Brain pericyte (primary cell): ENCODE measurements at regions not wholly inside any gene's neighbourhood (a gene's known extent, or its start where the extent isn't known, plus 50 kb on each side); places are given as distances from the start of the nearest gene placed in this dataset.

Experiments used
- DNase-seq: peaks from one replicate; pipeline ENCODE4 v3.0.0-alpha.2; 2012; ENCODE audit warnings: low read depth, low spot score

DNA sequence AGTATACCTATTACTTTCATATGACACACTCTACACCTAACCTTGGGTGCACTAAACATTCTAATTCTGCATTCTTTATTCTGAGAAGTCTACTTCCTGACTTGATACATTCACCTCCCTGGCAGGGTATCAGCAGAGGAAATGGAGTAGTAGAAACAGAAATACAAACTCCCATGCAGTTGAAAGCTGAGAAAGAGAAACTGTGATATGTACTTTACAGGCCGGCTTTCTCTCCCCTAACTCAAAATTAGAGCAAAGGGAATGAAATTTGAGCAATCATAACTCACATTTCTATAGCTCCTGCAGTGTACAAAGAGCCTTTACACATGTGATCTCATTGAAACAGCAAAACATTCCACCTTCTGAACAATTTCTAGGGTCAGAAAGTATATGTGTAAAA lies 135.5 kb upstream of the COL8A1 start:
- no peak for DNase-seq

DNA sequence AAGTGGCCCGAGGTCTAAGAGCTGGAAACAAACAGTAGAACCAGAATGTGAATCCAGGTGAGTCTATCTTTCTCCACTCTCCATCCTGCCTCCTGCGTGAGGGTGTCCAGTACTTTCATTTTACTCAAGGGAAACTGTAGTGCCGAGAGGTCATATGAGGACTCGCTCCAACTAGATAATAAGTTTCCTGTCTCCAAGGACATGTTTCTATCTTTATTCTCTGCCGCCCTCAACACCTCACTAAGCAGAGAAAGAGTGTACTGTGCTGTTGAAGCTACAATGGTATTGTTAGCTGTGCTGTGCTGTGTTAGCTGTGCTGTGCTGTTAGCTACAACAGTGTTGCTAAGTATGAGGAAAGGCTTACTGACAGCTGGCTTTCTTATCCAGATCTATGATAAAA lies 137.9 kb upstream of the COL8A1 start:
- no peak for DNase-seq

DNA sequence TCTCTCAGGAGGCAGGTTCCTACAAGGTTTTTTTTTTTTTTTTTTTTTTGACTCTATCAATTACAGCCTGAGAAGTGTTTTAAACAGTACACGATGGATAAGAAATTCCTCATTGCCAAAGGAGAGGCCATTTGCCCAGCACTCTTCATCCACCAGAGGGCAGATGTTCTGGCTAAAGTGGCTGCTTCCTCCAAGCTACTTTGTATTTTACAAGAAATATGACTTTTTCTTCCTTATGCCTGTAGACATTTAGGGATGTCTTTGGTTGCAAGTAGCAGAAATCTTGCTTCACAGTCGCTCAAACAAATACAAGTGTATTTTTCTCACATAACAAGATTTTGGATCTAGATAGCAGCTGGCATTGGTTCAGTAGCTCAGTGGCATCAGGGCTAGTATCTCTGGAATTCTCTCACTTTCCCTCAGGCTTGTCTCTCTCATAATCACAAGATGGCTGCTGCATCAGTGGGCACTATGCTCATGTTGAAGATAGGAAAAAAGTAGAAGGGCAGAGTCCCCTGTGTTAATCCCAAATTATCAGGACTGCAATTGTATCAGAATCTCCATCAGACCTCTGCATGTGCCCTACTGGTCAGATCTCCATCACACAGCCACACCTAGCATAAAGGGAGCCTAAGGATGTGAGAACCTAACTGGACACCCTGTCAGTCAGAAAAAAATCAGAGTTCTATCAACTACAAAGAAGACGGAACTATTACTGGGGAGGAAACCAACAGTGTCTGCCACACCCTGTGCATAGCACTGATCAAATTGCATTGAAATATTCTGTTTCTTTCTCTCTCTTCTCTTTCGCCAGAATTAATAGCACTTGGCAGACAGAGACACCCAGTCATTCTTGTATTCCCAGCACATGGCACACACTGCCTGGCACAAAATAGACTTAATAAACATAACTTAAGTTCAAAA lies 138.9 kb upstream of the COL8A1 start:
- no peak for DNase-seq

DNA sequence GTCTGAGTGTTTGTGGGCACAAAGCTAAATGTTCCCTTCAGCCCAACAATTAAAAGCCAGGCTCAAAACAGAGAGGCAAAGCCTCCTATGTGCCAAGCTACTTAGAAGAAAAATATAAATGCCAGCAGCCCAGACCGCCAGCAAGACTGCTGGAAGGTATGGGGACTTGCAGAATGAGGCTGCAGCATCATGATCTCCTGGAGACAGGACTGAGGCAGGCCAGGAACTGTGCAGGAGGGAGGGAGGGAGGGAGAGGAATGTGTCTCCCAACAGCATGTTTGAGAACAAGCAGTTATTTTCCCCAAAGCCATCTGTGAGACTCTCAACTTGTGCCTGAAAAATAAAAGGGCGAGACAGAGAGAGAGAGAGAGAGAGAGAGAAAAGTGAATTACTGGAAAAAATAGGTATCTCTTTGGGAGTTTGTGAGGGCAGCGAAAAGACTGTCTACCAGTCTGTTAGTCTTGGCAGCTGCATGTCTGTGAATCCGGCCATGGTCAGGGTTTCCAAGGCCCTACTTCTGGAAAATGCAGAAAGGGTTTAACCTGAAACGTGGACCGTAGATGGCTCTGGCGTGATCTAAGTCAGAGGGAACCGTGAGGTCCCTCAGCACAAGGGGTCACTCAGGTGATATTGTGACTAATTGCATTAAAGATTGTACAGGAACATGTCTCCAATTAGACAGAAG lies 139.7 kb upstream of the COL8A1 start:
- DNase-seq, result no peak

DNA sequence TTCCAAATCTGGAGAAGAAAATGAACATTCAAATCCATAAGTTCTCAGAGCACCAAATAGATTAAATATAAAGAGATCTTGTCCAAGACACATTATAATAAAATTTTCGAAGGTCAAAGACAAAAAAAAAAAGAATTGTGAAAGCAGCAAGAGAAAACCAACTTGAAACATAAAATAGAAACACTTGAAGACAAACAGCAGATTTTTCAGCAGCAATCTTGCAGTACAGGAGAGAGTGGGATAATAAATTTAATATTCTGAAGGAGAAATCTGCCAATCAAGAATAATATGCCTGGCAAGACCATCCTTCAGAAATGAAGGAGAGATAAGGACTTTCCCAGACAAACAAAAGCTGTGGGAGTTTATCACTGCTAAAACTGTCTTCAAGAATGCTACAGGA lies 150.5 kb upstream of the COL8A1 start:
- DNase-seq, result no peak

DNA sequence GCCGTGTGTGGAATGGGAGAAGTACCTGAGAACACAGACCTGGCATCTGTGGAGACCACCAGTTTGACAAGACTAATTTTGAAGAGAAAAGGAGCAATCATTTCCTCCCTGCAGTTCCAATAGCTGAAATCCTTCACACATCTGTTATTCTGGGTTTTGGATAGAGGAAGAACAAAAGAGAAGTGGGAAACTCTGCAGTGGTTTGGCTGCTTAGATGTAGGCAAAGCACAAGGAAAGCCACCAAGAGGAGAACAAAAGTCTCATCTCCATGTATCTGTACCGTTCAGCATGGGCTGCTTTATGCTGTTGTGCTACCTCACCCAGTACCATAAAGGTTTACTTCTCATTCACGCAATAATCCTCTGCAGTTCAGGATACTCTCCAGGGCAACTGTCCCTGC lies 153.1 kb upstream of the COL8A1 start:
- DNase-seq, result no peak

DNA sequence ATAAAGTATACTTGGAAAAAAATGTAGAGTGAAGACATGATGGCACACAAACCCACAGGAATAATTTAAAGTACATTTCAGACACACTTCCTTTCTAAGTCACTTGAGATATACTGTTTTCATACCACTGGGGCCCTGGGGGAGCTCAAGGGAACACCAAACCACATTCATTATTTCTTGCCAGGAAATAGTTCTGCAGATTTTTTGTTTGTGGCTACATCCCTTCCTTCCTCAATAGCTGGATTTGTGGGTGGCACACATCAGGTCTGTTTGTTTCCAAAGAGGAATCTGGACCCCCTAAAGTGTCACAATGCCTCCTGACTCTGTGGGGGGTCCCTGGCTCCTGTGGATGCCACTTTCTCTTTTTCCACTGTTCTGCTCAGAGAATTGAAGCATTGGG lies 153.5 kb upstream of the COL8A1 start:
- no peak for DNase-seq

DNA sequence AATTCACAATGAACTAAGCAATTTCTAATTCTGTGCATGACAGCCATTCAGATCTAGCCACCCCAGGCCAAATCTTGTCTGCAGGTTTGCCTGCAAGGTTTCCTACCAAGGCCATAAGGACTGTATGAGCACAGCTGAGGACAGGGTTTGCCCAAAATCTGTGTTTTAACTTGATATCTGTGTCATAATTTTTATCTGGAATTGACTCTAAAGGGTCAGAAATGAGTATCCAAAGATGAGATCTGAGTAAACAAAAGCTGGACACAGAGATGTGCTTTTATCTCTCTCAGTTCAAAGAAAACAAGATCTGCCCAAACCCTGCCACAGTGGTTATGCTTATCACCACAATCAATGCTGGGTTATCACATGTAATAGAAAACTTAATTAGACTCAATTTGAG lies 154.6 kb upstream of the COL8A1 start:
- DNase-seq, result no peak

DNA sequence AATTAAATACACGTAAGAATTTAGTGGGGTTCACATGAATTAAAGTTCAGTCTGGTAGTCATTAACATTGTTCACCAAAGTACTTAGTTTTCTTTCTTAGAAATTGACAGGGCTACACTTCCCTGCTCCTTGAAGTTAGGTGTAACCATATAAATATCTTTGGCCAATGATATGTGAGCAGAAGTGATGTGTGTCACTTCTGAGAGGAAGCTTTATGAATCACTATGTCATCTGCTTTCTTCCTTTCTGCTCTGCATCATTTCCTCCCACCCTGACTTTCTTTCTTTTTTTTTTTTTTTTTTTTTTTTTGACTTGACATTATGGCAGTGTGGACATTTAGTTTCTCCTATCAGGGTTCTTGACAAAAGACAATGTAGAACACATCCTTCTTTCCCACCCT lies 156.2 kb upstream of the COL8A1 start:
- no peak for DNase-seq

DNA sequence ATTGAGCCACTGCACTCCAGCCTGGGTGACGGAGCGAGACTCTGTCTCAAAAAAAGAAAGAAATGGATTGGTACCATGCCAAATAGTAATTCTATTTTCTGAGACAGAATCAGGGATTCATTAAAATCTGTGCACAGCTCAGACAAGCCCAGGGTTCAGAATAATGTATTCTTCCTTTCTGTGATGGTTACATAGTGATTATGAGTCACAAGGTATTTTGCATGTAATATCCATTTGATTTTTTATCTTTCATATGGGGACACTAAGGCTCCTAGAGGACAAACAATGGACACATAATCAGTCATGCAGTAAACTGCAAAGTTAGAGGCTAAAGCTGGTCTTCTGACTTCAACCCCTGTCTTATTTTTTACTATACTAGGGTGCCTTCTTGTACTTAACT lies 156.8 kb upstream of the COL8A1 start:
- DNase-seq, result no peak

DNA sequence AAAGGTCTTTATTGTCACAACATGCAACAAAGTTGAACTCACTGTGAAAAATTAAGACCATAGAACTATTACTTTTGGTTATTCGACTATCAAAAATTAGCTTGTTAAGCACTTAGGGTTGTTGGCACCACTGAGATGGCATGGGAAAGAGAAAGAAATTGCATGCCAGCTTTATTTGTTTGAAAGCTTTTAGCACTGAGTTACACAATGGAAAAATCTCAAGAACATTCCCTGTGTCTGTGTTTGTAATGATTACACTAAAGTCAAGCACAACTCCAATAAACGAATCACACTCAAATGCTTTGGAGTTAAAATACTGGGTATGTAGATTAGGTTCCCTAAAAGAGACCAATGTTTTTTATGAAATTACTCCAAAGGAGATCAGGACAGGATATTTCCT lies 158.6 kb upstream of the COL8A1 start:
- no peak for DNase-seq

DNA sequence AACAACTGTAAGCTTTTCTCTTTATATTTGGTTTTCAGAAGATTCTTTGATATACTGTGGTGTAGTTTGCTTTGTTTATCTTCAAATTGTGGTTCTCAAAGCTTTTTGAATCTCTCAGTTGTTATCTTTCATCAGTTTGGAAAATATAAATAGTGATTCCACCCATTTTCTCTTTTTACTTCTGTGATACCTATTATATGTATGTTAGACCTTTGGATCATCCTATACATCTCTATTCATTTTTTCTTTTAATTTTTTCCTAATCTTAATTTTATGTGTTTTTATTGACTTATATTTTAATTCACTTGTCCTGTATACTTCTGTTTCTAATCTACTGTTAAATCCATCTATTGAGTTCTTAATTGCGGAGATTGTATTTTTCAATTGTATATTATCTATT lies 160.7 kb upstream of the COL8A1 start:
- no peak for DNase-seq

DNA sequence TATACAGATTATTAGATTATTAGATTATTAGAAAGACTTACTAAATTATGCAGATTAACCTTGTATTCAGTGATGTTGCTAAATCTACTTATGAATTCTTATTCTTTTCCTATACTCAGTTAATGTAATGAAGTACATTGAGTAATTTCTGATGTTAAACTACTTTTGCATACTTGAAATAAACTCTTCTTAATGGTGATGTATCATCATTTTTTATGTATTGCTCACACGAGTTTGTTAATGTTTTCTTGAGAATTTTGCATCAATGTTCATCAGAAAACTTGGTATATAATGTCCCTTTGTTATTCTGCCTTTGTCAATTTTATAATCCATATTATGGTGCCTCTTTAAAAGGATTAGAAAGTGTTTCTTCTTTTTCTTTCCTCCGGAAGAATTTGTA lies 163.2 kb upstream of the COL8A1 start:
- DNase-seq, result no peak

DNA sequence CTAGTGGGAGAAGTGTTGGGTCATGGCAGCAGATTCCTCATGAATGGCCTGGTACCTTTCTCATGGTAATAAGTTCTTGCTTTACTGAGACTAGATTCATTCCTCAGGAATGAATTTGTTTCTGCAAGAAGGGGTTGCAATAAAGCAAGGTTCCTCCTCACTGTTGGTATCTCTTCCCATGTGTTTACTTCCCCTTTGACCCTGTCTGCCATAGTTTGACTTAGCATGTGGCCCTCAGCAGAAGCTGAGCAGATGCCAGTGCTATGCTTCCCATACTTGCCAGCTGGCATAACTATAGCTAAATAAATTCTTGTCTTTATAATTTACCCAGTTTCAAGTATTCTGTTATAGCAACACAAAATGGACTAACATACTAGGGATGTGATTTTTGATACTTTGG lies 163.6 kb upstream of the COL8A1 start:
- no peak for DNase-seq

DNA sequence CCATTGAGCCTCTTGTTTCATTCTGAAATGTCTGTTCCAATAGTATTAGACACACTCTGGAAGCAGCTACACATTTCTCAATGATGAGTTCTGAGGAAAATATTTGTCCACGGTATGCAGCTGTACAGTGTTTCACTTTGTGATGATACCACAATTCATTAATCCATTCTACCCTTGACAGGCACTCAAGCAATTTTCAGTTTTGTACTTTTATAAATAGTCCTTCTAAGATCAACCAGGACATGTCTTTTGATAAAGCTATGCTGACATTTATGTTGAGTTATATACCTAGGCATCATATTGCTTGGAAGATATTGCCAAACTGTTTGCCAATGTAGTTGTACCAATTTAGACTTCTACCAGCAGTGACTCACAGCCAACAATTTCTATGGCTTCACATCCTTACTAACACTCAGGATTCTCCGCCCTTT lies 165.1 kb upstream of the COL8A1 start:
- no peak for DNase-seq

DNA sequence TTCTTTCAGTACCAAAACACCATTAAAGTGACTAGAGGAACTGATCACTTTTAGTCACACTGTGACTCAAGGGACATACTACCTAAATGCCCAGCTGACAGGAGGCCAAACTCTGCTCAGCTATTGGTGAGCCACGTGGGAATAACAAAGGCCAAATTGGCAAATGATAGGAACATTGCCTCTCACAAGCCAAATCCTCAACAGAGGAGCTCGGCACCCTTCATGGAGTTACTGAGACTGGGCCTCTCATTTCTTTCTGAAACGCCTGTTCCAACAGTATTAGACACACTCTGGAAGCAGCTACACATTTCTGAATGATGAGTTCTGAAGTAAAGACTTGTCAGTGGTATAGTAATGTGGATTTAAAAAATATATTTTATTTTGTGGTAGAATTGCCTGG lies 166.0 kb upstream of the COL8A1 start:
- DNase-seq, result no peak

DNA sequence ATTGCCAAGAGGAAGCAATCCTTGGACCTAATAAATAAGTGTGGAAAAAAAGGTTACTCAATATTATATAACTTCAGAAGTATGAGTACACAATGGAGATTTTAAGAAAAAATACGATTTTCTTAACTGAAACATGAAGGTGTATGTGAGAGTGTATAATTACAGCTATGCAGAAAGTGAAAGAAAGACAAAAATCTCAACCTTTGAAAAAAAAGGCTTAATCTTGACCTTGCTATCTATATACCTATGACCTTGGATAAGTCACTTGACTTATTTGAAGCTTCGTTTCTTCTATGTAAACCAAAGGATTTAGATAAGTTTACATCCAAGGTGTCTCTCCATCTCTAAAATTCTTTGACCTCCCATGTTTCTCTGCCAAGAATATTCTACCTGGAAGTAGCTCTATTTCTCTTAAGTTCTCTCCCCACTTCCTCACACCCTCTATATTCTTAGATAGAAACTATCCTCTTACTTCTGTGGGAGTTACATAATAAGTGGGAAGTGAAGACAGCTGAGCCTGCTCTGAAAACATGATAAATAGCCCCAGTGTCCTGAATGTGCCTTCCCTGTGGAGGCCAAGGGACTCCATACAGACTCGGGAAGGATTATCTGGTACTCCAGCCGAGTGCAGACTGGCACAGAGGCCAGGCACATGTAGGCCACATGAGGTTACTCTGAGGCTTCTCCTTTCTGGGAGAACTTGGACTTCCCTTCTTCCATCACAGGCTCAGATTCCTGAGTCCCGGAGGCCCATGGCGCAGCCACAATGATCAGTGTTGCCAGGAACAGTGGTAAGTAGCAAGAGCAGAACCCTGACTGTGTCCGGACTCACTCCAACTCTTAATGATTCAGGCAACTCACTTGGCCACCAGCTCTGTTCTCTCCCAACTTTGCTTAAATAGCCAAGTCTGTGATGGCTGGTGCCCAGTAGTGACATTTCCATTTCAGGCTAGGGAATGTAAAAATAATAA lies 166.8 kb upstream of the COL8A1 start:
- no peak for DNase-seq

DNA sequence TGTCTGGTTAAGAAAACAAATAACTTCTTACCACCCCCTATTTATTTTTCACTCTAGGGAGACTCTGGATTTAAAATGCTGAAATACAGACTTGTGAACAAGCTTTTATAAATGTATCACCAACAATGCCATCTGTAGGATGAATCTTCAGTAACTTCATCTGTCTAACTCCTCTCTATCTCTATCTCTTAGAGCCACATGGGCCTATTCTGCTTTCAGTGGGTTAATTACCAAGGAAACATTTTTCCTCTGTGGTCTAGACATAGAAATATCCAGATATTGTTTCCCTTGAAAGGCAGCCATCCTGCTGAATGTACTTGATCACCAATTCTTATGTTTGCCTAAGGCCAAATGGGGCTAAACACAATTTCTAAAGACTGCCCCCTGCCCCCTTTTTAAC lies 167.6 kb upstream of the COL8A1 start:
- no peak for DNase-seq

DNA sequence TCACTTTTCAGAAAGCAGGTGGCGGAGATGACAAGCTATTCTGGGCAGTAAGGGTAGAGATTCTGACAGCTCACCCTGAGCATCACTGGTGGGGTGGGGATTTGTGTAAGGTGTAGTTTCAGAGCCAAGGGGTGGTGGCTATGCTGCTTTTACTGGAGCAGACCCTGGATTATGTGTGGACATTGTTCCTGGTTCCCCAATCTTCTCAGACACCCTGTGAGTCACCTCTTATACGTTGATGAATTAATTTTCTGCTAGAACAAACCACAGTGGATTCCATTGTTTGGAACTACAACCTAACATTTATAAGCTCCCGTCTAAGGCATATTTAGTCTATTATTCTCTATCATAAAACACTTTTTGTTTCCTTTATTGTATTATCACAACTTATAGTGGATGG lies 169.5 kb upstream of the COL8A1 start:
- no peak for DNase-seq

DNA sequence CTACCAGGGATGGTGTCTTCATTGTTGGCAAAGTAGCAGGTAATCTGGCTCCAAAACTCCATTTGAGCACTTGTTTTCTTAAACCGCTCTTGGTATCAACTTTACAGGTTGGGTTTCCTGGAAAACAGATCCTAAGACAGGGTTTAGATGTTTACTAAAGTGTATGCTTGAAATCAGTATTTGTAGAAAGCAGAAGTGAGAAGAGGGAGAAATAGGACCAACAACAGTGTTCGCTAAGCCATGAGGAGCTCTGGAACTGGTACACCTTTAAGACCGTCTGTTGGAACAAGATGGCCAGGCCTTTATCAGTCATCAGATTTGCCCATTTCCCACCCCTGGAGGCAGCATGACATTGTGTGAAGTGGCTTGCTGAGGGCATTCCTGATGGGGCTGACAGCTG lies 171.0 kb upstream of the COL8A1 start:
- DNase-seq, result no peak

DNA sequence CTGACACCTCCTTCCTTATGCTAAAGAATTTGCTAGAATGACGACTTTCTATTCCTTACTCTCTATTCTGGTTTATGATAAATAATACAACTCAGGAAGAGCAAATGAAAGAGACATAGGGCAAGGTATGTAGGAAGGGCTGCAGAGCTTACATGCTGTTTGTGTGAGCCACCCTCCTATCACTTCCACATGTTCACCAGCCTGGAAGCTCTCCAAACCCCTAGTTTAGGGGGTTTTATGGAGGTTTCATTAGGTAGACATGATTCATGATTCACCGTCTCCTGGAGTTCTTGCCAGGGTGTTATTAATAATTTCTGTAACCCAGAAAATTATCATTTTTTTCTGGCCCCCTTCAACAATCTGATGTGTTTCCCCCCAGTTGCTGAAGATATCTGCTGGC lies 172.1 kb upstream of the COL8A1 start:
- no peak for DNase-seq

DNA sequence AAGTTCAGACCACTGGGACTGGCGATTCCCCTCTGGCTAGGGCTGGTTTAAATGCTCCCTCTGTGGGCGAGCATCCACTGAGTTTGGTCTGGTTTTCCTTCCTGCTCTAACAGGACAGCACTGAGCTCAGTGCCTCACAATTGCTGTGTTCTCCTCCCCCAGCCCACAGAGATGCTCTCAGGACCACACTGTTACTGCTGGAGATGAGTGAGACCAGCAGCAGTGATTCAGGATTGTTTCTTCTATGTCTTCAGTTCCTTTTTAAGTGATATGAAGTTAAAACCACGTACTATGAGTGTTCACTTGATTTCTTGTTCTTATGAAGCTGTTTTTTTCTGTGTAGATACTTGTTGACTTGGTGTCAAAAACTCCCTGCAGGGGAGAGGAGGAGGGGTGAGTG lies 180.4 kb upstream of the COL8A1 start:
- no peak for DNase-seq
